Stimulated activated CD4-positive, alpha-beta T cell treated with anti-CD3 and anti-CD28 coated beads, Interleukin-12 subunit alpha, Interleukin-12 subunit beta, amount 100 ng/mL, for 48 hours (primary cell): ENCODE measurements at regions not wholly inside any gene's neighbourhood (a gene's known extent, or its start where the extent isn't known, plus 50 kb on each side); places are given as distances from the start of the nearest gene placed in this dataset.

ENCODE experiments used
- DNase-seq, 3 donors: peaks; one replicate each; pipeline ENCODE4 v3.0.0-alpha.2; 2020; ENCODE audit warnings: low read depth in 2 of 3, low spot score in 1 of 3

DNA sequence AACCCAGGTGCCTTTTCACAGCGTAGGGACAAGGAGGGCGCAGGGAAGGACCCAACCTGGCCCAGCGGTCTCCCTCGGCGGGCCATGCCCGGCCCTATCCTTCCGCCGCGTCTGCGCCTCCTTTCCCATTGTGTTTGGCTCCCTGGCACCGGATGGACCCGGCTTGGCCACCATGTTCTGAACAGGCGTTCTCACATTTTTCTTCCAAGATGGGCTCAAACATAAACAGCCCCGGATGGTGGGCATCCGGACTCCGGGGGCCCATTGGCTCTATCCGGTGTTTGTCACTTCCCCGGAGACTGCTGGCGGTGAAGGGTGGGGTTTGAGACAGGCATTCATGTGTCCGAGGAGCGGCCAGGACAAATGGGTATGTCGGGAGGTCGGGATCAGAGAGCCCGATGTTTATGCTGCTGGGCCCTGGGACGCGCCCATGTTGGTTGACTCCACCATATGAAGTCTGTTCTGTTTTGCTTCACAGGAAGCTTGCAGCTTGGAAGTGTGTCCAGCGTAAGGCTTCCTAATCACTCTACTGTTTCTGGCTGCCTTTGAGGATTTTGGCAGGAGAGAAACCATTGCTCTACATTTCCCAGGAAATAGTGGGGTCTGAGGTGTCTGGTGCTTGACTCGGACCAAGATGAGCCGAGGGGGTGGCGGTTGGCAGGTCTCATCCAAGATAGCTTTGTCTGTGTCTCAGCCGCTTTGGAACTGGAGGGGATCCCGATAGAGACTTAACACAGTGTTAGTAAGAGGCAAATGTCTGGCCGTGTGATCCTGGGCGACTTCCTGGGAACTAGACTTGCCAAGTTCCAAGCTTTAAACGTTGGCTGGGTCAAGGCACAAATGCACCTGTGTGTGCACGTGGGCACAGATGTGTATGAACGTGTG is 188.3 kb downstream of the IRF8 start:
- DNase-seq, result no peak

DNA sequence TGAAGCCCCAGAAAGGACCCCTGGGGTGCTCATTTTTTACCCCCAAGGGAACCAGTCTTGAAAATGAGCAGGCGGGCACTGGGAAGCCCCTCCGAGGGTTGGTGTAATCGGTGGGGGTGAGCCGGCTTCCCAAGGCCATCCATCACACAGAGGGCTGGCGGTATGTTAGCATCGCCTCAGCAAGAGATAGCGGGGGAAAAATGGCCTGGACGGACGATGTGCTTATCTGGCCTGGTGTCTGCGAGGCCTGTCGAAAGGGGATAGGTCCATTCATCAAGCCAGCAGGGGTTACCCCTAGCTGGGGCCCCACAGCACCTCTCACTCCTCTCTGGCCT is 188.9 kb downstream of the IRF8 start:
- DNase-seq, result no peak

GRCh38 chr16:86088287-86088686 is 189.3 kb downstream of the IRF8 start:
- no peak for DNase-seq

- no peak for DNase-seq
Observed at GRCh38 chr16:86088816-86089215, 189.9 kb downstream of the IRF8 start.

DNA sequence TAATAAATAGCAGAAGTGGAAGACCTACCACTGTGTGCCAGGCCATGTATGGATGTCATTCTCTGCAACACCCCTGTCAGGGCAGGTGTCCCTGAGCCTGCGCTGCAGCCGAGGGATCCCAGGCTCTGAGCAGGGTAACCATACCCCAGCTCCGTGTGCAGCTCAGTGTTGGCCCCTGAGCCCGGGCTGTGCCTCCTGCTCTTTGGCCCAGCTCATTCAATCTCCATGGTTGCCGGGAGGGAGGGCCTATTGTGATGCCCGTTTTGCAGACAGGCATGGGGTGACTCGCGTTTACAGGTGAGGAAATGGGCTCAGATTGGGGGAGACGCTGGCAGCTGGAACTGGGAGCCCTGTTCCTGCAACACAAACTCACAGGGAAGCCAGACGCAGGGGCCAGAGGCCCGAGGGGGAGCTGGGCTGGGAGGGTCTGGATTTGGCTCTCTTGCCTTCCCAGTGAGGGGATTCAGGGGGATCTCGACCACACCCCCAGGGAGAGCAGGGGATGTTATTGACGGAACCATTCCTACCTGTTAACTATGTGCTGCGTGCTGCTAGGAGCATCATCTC is 190.5 kb downstream of the IRF8 start:
- DNase-seq, result no peak

DNA sequence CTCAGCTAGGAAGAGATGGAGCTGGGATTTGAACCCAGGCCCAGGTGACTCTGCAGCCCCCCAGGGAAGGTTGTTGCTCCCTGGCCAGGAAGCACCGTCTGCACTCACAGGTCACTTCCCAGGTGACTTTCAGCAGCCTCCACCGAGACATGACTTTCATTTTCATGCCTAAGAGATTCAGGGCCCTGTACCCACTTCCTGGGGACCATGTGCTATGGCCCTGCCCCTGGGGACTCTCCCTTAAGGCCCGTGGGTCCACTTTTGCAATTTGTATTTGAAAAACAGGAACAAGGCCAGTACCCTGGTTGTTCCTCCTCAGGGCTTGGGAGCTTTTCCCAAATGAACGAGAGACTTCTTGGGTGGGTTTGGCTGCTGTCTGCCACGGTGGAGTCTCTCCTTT is 191.0 kb downstream of the IRF8 start:
- no peak for DNase-seq

DNA sequence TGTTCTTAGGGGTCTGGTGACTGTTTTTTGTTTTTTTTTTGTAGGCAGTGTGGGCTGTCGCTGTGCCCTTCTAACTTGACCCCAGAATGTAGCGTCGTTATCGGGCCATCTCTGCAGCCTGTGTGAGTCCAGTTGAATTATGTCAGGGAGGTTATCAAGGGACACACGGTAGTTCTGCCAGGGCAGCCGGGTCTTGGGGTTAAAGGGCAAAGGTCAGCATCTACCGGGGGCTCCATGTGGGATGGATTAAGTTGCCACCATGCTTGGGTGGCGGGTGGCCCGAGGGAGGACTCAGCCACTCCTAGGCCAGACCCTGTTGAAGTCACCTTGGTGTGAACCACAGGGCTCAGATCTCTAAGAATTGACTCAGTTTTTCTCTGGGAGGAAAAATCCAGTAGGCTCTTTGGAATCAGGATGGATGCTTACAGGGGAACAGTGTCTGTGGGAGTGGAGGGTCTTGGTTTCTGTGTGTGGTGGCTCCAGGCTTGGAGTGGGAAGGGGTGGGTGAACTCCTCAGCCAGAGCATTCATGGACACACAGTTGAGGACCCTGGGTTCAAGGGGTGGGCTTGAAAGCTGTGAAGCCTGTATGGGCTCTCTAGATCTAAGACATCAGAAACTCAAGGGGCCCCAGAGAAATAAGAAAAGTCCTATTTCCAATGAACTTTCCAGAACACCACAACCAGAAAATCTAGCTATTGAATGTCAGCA is 191.7 kb downstream of the IRF8 start:
- no peak for DNase-seq

- DNase-seq, result no peak
Observed at GRCh38 chr16:86091976-86092375, 193.0 kb downstream of the IRF8 start.

DNA sequence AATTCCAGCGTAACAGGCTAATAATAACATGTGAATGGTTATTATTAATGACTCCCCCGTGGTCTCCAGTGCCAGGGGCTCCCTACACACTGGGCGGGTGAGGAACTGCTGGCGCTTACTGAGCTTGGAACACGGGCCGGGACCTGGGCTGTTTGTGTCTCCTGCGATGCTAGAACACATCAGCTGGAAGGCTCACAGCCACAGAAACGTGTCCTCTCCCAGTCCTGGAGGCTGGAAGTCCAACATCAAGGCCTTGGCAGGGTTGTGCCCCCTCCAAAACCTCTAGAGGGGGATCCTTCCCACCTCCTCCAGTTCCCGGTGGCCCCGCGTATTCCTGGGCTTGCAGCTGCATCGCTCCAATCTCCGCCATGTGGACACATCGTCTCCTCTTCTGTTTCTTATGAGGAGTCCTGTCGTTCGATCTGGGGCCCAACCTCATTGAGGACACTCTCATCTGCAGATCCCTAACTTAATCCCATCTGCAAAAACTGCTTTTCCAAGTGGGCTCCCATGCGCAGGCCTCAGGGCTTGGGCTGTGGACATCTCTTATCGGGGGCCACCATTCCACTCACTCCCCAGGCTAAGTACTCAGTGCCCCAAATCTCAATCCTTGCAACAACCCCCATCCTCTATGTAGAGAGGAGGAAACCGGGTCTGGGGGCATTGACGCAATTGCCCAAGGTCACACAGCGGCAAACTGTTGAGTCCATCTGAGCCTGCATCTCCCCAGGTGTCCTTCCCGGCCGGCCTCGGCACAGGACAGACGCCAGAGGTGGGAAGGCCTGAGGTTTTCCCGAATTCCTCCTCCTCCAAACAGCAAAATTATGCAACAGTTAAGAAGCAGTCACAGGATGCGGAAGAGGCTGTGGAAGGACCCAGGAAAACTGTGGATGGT is 193.9 kb downstream of the IRF8 start:
- DNase-seq, result no peak

- DNase-seq, result no peak
Observed at GRCh38 chr16:86093801-86094750, 195.1 kb downstream of the IRF8 start.

DNA sequence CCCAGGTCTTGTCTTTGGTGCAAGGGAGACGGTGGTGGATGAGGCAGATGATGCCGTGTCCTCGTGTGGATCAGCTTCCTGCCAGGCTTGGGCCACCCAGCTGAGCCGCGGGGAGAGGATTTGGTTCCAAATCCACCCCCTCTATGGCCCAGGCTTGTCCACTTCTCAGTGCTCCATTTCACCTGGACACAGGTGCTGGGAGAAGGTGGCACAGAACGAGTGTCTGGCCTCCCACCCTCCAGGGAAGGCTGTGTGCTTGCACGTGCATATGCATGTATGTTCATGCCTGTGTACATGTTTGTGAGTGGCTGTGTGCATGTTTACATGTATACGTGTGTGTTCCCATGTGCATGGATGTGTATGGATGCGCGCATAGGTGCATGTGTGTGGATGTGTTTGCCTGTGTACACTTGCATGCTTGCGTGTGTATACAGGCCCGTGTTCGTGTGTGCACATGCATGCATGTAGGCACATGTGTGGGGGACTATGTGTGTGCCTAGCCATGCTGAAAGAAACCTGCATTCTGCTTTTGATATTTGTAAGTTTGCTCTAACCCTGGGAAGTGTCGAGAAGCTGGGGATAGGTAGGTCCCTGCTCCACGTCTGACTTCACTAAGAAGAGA is 196.3 kb downstream of the IRF8 start:
- DNase-seq, result no peak

- DNase-seq, result no peak
Observed at GRCh38 chr16:86095906-86096485, 197.0 kb downstream of the IRF8 start.

DNA sequence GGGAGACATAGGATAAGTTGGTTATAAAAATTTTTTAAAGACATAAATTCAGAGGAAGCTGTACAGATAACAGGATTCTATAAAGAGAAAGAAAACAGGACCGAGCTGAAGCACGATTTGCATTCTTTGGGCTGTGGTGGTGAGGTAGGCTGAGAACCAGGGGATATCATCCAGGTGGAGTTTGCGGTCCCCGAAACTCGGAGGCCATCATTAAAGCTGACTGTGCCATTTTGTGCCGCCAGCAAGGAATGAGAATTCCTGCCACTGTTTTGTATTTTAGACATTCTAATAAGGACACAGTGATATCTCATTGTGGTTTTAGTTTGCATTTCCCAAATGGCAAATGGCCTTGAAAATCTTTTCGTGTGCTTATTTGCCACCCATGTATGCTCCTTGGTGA is 197.9 kb downstream of the IRF8 start:
- no peak for DNase-seq

DNA sequence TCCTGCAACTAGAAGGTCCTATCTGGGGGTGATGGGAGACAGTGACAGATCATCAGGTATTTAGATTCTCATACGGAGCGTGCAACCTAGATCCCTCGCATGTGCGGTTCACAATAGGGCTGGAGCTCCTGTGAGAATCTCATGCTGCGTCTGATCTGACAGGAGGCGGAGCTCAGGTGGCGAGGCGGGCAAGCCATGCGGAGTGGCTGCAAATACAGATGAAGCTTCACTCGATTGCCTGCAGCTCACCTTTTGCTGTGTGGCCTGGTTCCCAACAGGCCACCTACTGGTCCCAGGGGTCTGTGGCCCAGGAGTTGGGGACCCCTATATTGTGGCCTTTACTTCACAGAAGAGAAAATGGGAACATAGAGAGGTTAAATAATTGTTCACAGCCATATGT is 200.4 kb downstream of the IRF8 start:
- DNase-seq, result no peak

DNA sequence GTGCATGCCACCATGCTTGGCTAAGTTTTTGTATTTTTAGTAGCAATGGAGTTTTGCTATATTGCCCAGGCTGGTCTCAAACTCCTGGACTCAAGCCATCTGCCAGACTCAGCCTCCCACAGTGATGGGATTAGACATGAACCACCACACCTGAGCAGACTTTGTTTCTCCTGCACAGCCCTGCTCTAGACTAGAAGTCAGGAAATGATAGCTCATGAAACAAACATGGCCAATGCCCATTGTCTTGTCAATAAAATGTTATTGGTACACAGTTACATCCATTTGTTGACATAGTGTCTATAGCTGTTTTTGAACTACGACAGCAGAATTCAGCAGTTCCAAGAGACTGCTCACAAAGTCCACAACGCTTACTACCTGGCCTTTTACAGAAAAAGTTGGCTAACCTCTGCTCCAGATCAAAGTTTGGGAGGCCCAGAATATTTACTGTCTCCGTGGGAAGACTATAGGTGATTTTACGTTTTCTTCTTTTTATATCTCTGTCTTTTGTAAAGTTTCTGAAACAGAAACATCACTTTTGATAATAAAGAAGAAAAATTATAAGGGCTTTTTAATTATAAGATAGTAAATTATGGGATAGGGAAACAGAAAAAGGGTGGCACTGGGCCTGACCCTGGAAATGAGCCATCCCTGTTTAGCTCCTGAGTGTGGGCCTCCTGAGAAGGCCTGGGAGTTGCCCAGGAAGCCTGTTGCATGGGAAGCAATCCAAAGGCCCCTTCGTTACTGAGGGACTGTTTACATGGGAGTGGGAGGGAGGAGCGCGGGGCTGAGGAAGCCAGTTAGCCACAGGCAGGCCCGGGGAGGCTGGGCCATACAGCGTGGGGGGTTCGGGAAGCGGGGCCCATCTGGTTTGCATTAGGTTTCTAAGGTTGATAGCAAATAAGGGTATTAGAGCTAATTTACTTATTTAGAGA is 201.5 kb downstream of the IRF8 start:
- DNase-seq, result no peak

- no peak for DNase-seq
Observed at GRCh38 chr16:86101137-86101896, 202.4 kb downstream of the IRF8 start.

DNA sequence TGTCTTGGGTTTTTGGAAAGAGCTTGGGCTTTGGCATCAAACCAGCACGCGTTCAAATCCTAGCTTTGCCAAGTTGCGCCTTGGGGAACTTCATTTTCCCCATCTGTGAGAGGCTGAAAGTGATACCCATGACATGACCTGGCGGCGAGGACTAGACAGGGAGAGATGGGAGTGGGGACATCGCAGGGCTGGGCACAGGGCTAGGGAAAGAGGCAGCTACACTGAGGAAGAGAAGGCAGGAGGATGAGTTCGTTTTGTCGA is 202.9 kb downstream of the IRF8 start:
- DNase-seq, result no peak

DNA sequence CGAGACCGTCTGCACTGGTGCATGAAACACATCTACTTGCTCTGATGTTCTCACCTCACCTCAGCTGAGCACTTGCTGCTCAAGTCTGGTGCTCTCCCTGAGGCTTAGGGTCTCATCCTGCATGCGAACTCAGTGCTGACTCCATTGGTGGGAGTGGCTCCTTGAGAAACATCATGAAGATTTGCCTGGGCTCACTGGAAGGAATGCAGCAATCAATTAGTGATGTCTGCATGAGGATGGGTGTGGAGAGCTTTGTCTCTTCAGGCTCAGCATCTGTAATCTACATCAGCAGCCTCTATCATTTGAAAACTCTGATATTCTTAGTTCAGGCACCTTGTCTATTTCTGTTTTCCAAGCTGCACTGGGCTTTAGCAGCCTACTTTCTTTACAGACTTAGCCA is 204.4 kb downstream of the IRF8 start:
- DNase-seq, result no peak
